HG03139 (cell line): ENCODE measurements at regions not wholly inside any gene's neighbourhood (a gene's known extent, or its start where the extent isn't known, plus 50 kb on each side); places are given as distances from the start of the nearest gene placed in this dataset.
"Not testable (repeated sequence)": the region's sequence is repeated elsewhere in the genome, so short reads cannot be mapped to it uniquely, and the experiment has no call there.

Experiments
- ATAC-seq: cut with Tn5 transposase; IDR thresholded peaks from one replicate; pipeline ENCODE4 v1.9.1; 2021; ENCODE audit not compliant: unreplicated experiment

DNA sequence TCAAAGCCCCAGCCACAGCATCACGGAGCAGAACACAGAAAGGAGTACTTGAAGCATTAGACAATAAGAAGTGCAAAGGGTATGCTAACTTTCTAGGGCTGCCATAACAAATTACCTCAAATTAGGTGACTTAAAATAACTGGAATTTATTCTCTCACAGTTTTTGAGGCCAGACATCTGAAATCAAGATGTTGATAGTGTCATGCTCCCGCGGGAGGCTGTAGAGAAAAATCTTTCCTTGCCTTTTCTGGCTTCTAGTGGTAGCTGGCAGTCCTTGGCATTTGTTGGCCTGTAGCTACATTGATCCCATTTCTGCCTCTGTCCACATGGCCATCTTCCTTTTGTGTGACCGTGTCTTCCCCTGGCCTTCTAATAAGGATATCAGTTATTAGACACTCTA is 51.9 kb upstream of the SPDL1 start:
- ATAC-seq, result no peak

GRCh38 chr5:169527863-169528262 is 55.7 kb upstream of the SPDL1 start:
- no peak for ATAC-seq

DNA sequence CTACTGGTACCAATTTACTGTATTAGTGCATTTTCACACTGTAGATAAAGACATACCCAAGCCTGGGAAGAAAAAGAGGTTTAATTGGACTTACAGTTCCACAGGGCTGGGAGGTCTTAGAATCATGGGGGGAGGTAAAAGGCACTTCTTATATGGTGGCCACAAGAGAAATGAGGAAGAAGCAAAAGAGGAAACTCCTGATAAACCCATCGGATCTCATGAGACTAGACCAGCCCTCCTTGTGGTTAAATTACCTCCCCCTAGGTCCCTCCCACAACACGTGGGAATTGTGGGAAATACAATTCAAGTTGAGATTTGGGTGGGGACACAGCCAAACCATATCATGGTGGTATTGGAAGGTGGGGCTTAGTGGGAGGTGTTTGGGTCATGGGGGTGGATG is 56.5 kb upstream of the SPDL1 start:
- no peak for ATAC-seq

DNA sequence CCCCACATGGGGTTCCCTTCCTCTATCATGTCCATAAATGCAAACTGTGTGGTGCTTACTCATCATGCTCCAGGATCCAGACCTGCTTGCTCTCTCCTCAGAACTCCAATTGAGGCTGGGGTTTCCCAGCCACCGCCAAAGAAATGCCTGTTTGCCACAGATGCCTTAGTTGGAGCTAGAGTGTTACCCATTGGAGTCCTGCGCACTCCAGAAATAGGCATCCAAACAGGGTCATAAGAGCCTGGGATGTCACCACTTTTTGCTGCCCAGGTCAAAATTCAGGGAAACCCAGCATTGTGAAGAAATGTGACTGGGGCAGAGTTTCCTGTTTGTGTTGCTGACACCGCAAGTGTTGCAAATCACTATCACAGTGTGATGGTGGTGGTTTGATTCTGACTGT is 60.7 kb upstream of the SPDL1 start:
- no peak for ATAC-seq

DNA sequence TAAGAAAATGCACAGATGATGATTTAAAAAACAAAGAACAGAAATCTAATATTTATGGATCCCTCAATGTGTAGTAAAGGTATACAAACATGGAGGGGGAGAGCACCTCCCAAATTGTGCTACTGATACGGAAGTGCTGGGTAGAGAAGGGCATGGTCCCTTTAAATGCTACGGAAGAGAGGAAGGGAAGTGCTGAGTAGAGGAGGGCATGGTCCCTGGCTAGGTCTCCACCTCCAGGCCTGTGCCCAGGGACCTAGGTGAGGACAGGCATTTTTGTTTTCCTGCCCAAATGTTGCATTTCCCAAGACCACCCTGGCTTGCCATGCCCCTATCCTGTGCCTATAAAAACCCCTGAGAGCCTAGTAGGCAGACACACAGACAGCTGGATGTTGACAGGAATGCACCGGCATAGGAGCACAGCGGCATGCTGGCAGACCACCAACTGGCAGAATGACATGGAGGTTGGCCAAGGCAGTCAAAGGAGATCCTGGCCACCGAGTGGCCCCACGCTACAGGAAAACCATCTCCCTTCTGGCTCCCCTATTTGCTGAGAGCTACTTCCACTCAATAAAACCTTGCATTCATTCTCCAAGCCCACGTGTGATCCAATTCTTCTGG is 62.1 kb upstream of the SPDL1 start:
- no peak for ATAC-seq

DNA sequence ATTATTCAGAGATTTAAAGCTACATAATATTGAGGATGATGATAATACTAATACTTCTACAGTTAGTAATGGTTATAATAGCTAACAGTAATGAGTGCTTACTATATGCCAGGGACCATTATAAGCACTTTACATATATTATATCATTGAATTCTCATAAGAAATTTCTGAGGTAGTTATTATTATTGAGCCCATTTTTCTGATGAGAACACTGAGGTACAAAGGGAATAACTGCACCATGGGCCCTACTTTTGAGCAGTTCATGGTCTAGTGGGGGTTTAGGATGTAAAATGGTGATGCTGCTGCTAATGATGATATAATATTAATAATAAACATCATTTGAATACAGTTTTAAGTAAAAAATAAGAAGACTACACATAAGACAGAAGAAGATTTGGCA is 64.2 kb upstream of the SPDL1 start:
- no peak for ATAC-seq

- ATAC-seq, result not testable (repeated sequence)
Observed at GRCh38 chr5:169518779-169519178, 64.8 kb upstream of the SPDL1 start.

DNA sequence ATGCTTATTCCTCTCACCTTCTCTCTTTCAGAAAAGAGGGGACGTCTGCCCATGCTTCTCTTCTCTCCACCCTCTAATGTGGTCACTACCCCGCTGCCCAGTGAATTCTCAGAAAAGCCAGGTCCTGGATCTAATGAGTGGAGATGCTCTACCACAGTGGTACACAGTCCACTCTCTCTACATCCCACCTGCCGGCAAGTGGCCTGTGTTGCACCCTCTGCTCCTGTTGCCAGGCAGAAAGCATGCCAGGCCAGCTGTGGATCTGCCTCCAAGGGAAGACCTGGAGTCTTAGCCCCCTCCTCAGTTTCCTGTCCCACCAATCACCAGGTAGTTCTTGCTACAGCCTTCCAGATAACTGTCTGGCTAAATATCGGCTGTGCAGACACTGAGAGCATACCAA is 71.2 kb upstream of the SPDL1 start:
- no peak for ATAC-seq

- ATAC-seq, result no peak
Observed at GRCh38 chr5:169511708-169512107, 71.9 kb upstream of the SPDL1 start.

DNA sequence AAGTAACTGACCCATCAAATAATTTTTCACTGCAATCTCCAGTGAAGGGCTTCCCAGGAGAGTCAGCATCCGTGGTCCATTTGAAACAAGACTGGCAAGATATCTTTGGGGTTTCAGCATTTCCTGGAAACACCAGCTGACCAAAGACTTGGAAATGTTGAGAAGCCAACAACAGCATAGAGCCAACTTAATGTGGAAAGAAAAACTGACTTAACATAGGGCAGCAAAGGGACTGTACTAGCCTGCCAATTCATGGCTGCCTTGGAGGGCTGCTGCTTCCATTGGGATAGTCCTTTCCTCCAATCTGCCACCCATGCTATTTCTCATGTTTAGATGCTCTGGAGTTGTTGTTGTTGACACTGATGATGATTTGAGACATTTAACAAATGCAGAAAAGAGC is 76.5 kb upstream of the SPDL1 start:
- no peak for ATAC-seq

DNA sequence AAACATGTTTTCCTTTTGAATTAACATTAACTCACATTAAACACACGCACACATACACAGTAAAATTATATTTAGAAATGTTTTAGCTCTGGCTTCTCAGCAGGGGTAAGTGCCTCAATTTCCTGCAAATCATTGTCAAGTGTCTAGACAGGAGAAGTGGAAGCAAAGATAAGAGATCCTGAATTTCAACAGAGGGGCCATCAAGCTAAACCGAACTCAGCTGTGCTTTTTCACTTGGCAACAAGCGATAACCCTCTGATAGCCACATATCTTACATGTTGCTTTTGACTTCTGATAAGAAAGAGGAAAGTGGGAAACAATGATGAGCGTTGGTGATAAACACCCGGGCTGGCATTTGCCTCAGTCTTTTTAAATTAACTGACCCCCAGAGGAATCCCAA is 79.7 kb upstream of the SPDL1 start:
- ATAC-seq, result no peak

DNA sequence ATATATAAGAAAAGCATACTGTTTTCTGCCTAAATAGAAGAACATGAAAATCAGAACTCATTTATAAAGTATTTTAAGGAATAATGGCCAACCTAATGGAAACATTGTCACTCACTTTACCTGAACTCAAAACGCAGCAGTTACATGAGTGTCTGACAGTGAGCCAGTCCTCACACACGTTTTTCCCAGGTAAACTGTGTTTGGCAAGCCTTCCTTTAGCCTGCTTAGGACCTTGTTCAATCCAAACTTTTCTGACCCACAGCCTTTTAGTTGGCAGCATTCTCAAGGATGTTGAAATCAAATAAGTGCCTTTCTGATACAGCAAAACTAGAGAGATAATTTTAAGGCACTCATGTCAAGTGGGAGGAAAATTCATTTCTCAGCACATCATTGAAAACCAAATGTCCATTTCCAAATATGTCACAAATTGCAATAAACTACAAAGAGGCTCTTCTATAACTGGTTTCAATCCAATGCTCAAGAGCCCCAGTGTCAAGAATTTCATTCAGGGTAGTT is 83.5 kb upstream of the SPDL1 start:
- ATAC-seq, result no peak

- ATAC-seq, result no peak
Observed at GRCh38 chr5:169496878-169497277, 86.7 kb upstream of the SPDL1 start.

GRCh38 chr5:169494941-169495548 is 88.5 kb upstream of the SPDL1 start:
- no peak for ATAC-seq

GRCh38 chr5:169494383-169494935 is 89.1 kb upstream of the SPDL1 start:
- no peak for ATAC-seq

DNA sequence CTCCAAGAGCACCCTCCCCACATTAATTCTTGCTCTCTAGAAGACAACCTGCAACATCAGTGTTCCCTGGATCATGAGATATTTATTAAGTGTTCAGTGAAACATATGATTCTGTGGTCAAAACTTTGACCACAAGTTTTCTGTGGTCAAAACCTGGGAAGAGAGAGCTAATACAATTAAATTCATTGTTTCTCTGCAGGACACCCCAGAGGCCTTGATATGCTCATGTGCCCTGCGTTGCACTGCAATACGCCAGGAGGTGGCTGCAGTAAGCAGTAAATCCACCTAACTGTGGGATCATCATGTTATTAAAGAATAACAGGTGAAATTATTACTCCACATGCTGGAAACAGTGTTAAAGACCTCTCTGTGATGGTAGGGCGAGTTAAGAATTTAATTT is 109.3 kb upstream of the SPDL1 start:
- ATAC-seq, result no peak

DNA sequence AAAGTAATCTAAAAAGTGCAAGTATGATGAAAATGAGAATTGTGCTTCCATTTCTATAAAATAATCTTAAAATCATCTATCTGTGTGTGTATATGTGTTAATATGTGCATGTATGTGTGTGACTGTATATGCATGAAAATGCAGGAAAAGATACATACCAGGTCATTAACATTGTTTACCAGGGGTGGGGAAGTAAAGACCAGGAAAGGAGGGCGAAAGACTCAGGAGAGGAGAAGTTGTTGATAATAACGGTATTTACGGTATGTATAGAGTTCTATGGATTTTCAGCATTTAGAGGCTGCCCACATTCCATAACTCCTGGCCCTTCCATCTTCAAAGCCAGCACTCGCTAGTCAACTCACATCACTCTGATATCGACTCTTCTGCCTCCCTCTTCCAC is 111.0 kb upstream of the SPDL1 start:
- ATAC-seq, result no peak

DNA sequence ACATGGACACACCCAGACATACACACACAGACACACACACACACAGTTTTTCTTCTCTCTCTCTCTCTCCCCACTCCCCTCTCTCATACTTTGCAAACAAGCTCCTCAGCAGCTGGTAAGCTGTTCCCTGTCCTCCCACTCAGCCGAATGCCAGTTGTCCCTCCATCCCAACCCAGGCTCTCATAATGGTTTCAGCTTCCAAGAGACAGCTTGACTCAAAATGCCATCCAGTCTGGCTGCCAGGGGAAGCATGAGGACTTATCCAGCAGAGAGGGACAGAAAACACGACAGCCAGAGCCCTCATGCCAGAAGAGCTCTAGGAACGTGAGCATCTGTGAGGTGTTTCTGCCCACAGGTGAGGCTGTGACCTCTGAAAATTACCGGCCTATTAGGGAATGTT is 112.6 kb upstream of the SPDL1 start:
- ATAC-seq, result no peak

- ATAC-seq, result no peak
Observed at GRCh38 chr5:169467041-169467771, 116.4 kb upstream of the SPDL1 start.

DNA sequence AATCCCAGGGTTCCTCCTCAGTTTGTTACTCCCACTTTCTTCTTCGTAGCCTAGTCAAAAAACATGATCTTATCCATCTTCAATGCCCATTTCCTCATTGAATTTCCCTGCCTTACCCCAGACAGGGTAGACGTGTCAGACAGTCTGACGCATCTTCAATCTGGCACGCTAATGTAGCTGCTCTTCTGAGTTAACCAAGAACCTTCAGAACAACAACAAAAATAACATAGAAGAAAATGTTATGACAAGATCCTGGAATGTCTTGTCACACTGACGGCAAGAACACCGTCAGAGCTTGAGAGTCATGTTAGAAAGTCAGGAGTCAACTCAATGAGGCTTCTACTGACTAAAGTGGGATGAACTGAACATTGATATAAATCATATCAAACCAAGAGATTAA is 122.7 kb upstream of the SPDL1 start:
- no peak for ATAC-seq

GRCh38 chr5:169460123-169460522 is 123.5 kb upstream of the SPDL1 start:
- no peak for ATAC-seq

DNA sequence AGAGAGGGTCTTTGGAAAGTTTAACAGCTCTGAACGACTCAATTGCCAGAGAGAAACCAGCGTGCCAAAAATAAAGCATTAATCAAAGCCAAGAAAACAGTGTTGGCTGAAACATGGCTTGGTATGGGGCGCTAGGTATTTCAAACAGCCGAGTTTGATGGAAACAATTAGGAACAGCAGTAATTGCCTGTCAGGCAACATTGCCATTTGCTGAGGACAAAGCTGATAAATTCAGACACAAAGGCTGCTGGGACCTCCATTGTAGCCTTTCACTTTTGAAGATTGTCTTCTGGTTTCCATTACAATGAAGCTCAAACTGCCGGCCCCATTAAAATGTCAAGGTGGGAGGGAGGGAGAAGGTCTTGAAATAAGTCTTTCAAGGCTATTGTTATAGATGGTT is 125.4 kb upstream of the SPDL1 start:
- ATAC-seq, result no peak
